Psoas muscle (tissue), 7 donors: ENCODE measurements at regions not wholly inside any gene's neighbourhood (a gene's known extent, or its start where the extent isn't known, plus 50 kb on each side); places are given as distances from the start of the nearest gene placed in this dataset.

Experiments
- ATAC-seq, 4 donors: fragments of 200-7000 bp; cut with Tn5 transposase; one replicate each; pipeline ENCODE4 v1.9.1; 2020; ENCODE audit warnings: moderate library complexity in 3 of 4, mild to moderate bottlenecking in 2 of 4
- DNase-seq, 2 donors: peaks; one replicate each; pipeline ENCODE4 v3.0.0-alpha.2; 2020
- H3K27ac ChIP-seq: fragments of 200-600 bp; one replicate; pipeline ENCODE4 v1.8.0; 2022
- H3K27me3 ChIP-seq, 3 donors: fragments of 200-600 bp in 1 of 3; one replicate each; pipeline versions ENCODE4 v1.6.1 to v1.8.0; 2013 to 2022; ENCODE audit warnings: low read length in 2 of 3, mild to moderate bottlenecking in 2 of 3, moderate library complexity in 1 of 3; ENCODE audit not compliant: insufficient read depth in 3 of 3
- H3K36me3 ChIP-seq, 2 donors: fragments of 200-600 bp in 1 of 2; one replicate each; pipeline versions ENCODE4 v1.6.1 to v1.8.0; 2013 to 2022; ENCODE audit warnings: low read depth in 1 of 2, mild to moderate bottlenecking in 1 of 2, moderate library complexity in 1 of 2; ENCODE audit not compliant: insufficient read depth in 1 of 2
- H3K4me1 ChIP-seq: fragments of 200-600 bp; one replicate; pipeline ENCODE4 v1.8.0; 2022
- H3K4me3 ChIP-seq: fragments of 200-600 bp; one replicate; pipeline ENCODE4 v1.8.0; 2022; ENCODE audit warnings: mild to moderate bottlenecking
- H3K9me3 ChIP-seq: fragments of 200-600 bp; one replicate; pipeline ENCODE4 v1.8.0; 2022
- WGBS, 3 donors: extraction: QIAGEN DNeasy Blood & Tissue Kit; methylation state at CpG; one replicate each; pipeline versions ENCODE4 v1.1.6 to v1.1.7; 2013; 5-methylcytosine and 5-hydroxymethylcytosine counted together
- intact Hi-C, 2 donors: fragments of 100-400 bp; cut with DNase I; formaldehyde crosslinking; loops; one replicate each; pipeline versions ENCODE4 v1.11.0 to v1.14.2; 2022
- TF ChIP-seq, protein P1 (sequence below): fragments of 200-600 bp; IDR thresholded peaks from one replicate; pipeline ENCODE4 v1.8.0; 2022; ENCODE audit warnings: antibody characterized with exemption
- donor health status: healthy with polysubstance abuse.
- donor health status: DM: no; HTN: no; CAD: no; lungs with moderate emphysema.
- donor health status: Bipolar disorder and iron deficiency.
- donor health status: healthy.
- donor health status: DM: yes; HTN: yes; CAD: no.
- donor health status: DM: no; HTN: no; CAD: no.
- donor health status: DM: yes; HTN: yes; CAD: no.

GRCh38 chr14:22489957-22490950 lies 98.8 kb downstream of the DAD1 start:
- H3K27me3 ChIP-seq: peaks cover 0 to 5% (median 0%) of the 10 kb centered on the region in 3 donors
- H3K27ac ChIP-seq: no peak overlapping the region
- WGBS, 3 donors: 39 to 54% (median 42%) methylated on average over 9 of the region's 9 CpGs
- intact Hi-C loops: no loop called here
- no peak for DNase-seq
- H3K36me3 ChIP-seq: no peaks in the 10 kb centered on the region
- TF ChIP-seq, protein P1, sequence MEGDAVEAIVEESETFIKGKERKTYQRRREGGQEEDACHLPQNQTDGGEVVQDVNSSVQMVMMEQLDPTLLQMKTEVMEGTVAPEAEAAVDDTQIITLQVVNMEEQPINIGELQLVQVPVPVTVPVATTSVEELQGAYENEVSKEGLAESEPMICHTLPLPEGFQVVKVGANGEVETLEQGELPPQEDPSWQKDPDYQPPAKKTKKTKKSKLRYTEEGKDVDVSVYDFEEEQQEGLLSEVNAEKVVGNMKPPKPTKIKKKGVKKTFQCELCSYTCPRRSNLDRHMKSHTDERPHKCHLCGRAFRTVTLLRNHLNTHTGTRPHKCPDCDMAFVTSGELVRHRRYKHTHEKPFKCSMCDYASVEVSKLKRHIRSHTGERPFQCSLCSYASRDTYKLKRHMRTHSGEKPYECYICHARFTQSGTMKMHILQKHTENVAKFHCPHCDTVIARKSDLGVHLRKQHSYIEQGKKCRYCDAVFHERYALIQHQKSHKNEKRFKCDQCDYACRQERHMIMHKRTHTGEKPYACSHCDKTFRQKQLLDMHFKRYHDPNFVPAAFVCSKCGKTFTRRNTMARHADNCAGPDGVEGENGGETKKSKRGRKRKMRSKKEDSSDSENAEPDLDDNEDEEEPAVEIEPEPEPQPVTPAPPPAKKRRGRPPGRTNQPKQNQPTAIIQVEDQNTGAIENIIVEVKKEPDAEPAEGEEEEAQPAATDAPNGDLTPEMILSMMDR: no peak
- no peak for ATAC-seq
- no peaks in the 10 kb centered on the region for H3K4me1 ChIP-seq
- no peak overlapping the region for H3K4me3 ChIP-seq
- H3K9me3 ChIP-seq: no peaks in the 10 kb centered on the region

DNA sequence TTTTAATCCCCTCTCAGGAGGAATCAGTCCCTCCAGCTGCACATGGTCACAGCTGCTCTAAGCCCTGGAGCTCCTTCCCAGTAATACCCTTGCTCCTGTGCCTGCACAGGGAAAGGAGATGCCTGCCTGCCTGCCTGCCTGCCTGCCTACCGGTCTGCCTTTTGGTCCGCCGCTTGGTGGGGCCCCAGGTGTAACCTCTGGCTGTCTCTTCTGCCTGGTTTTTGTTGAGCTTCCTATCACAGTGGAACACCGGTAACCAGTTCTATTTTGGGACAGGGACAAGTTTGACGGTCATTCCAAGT lies 99.8 kb downstream of the DAD1 start:
- WGBS, 3 donors: 24 to 31% (median 25%) methylated on average over 5 of the region's 5 CpGs

GRCh38 chr14:22488522-22489243 lies 100.3 kb downstream of the DAD1 start:
- intact Hi-C loops: no loop called here
- H3K27me3 ChIP-seq: peaks cover 0 to 5% (median 0%) of the 10 kb centered on the region in 3 donors
- TF ChIP-seq, protein P1: no peak
- 76 to 81% (median 80%) methylated on average over 10 of the region's 10 CpGs for WGBS, 3 donors
- H3K4me3 ChIP-seq: no peak overlapping the region
- no peak overlapping the region for H3K27ac ChIP-seq
- no peaks in the 10 kb centered on the region for H3K4me1 ChIP-seq
- ATAC-seq: no peak
- DNase-seq: no peak
- no peaks in the 10 kb centered on the region for H3K36me3 ChIP-seq
- no peaks in the 10 kb centered on the region for H3K9me3 ChIP-seq

More for the DNA sequence above, 99.8 kb downstream of the DAD1 start:
- H3K36me3 ChIP-seq: no peaks in the 10 kb centered on the region
- no peak overlapping the region for H3K27ac ChIP-seq
- DNase-seq (no peak), ATAC-seq (no peak)
- intact Hi-C loops: no loop called here
- H3K4me3 ChIP-seq: no peak overlapping the region
- TF ChIP-seq, protein P1: no peak
- H3K9me3 ChIP-seq: no peaks in the 10 kb centered on the region
- peaks cover 0 to 5% (median 0%) of the 10 kb centered on the region in 3 donors for H3K27me3 ChIP-seq
- H3K4me1 ChIP-seq: no peaks in the 10 kb centered on the region

- H3K4me1 ChIP-seq: no peaks in the 10 kb centered on the region
- H3K27me3 ChIP-seq: peaks cover 0 to 5% (median 0%) of the 10 kb centered on the region in 3 donors
- DNase-seq (no peak), ATAC-seq (no peak)
- WGBS, 3 donors: 53 to 89% (median 87%) methylated on average over 1 of the region's 1 CpG
- H3K4me3 ChIP-seq: no peak overlapping the region
- no peaks in the 10 kb centered on the region for H3K36me3 ChIP-seq
- intact Hi-C loops: no loop called here
- no peaks in the 10 kb centered on the region for H3K9me3 ChIP-seq
- H3K27ac ChIP-seq: no peak overlapping the region
- TF ChIP-seq, protein P1: no peak
These were observed 101.1 kb downstream of the DAD1 start for GRCh38 chr14:22487941-22488340.
